Brain microvascular endothelial cell (primary cell): ENCODE measurements at regions not wholly inside any gene's neighbourhood (a gene's known extent, or its start where the extent isn't known, plus 50 kb on each side); places are given as distances from the start of the nearest gene placed in this dataset.

ENCODE experiments used
- DNase-seq: peaks from one replicate; pipeline ENCODE4 v3.0.0-alpha.2; 2020
- H3K27ac ChIP-seq: fragments of 250-450 bp; sonication (Bioruptor Pico); 2 replicates; pipeline ENCODE4 v1.5.1; 2020; ENCODE audit warnings: mild to moderate bottlenecking, moderate library complexity
- H3K27me3 ChIP-seq: fragments of 250-450 bp; sonication (Bioruptor Pico); replicated peaks from 2 replicates; pipeline ENCODE4 v1.5.1; 2020; ENCODE audit warnings: mild to moderate bottlenecking
- H3K36me3 ChIP-seq: fragments of 250-450 bp; sonication (Bioruptor Pico); replicated peaks from 2 replicates; pipeline ENCODE4 v1.5.1; 2020; ENCODE audit warnings: mild to moderate bottlenecking
- H3K4me3 ChIP-seq: 2 replicates; pipeline ENCODE4 v1.5.1; 2011; ENCODE audit warnings: low read depth, mild to moderate bottlenecking, control low read depth, low read length, moderate library complexity
- in situ Hi-C: cut with HindIII; loops from 2 replicates; pipeline ENCODE4 v1.10.0; 2017; ENCODE audit warnings: low sequenced_read_pairs, low pct_ligation_motif_present
- TF ChIP-seq, protein P1 (sequence below): IDR thresholded peaks from 2 replicates; pipeline ENCODE4 v1.5.1; 2011; ENCODE audit warnings: low read depth, mild to moderate bottlenecking, moderate library complexity, low read length, control low read depth, inconsistent platforms; ENCODE audit errors: missing control alignments

DNA sequence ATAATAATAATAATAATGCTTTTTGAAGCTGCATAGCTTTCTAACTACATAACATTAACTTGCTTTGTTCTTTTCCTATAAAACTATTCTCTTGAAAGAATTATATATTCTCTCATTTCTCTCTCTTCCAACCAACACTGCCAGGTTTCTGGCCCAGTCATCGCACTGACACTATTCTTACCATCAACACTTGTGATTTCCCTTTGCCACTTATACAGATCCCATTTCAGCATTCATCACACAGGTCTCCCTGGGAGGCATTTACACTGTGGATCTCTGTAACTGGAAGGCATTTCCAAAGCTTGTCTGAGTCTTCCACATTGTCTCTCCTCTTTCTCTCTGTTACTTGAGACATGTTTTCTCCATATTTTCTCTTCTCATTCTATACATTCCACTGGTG lies 777.8 kb upstream of the ACO1 start:
- TF ChIP-seq, protein P1, sequence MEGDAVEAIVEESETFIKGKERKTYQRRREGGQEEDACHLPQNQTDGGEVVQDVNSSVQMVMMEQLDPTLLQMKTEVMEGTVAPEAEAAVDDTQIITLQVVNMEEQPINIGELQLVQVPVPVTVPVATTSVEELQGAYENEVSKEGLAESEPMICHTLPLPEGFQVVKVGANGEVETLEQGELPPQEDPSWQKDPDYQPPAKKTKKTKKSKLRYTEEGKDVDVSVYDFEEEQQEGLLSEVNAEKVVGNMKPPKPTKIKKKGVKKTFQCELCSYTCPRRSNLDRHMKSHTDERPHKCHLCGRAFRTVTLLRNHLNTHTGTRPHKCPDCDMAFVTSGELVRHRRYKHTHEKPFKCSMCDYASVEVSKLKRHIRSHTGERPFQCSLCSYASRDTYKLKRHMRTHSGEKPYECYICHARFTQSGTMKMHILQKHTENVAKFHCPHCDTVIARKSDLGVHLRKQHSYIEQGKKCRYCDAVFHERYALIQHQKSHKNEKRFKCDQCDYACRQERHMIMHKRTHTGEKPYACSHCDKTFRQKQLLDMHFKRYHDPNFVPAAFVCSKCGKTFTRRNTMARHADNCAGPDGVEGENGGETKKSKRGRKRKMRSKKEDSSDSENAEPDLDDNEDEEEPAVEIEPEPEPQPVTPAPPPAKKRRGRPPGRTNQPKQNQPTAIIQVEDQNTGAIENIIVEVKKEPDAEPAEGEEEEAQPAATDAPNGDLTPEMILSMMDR, result no peak
- no peaks in the 10 kb centered on the region for H3K36me3 ChIP-seq
- no peak overlapping the region for H3K4me3 ChIP-seq
- DNase-seq, result no peak
- no peaks in the 10 kb centered on the region for H3K27me3 ChIP-seq
- H3K27ac ChIP-seq, result no peak overlapping the region
- in situ Hi-C loops, result no loop called here

DNA sequence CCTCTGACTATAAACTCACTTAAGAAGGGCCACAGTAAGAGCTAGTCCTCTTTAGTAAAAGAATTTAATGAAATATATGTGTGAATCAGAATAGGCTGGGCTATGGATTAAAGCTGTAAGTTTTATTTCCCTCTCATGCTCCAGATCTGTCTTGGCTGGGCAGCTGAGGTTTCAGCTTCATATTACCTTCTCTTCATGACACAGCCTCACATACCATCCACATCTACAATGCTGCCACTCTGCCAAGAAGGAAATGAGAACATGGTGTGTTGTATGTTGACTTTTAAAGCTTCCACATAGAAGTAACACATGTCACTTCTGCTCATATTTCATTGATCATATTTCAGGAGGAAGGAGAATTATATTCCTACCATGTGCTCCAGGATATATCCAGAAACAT lies 776.0 kb upstream of the ACO1 start:
- DNase-seq, result peak; percentile 31
- TF ChIP-seq, protein P1, result no peak
- Histone ChIP-seq H3K27ac (no peak overlapping the region), H3K4me3 (no peak overlapping the region), H3K27me3 (no peaks in the 10 kb centered on the region), H3K36me3 (no peaks in the 10 kb centered on the region)
- in situ Hi-C loops, result no loop called here

DNA sequence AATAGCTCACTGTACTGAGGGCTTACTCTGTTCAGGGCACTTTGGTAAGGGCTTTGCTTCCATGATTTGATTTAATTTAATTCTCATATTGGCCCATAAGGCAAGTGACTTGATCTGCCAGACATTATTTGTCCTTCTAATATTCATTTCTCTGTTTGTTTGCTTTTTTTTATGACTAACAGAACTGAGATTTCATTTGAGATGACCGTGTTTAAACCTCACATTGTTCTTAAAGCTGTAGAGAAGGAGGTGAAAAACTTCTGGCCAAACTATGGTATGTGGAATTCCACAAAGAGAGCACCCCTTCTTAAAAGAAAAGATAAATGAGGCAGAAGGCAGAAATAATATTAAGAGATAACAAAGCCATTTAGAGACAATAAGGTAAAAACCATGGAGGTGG lies 775.6 kb upstream of the ACO1 start:
- in situ Hi-C loops, result no loop called here
- Histone ChIP-seq H3K27ac (peak overlapping the region; percentile 6), H3K27me3 (no peaks in the 10 kb centered on the region), H3K36me3 (no peaks in the 10 kb centered on the region), H3K4me3 (no peak overlapping the region)
- TF ChIP-seq, protein P1, result no peak
- no peak for DNase-seq

DNA sequence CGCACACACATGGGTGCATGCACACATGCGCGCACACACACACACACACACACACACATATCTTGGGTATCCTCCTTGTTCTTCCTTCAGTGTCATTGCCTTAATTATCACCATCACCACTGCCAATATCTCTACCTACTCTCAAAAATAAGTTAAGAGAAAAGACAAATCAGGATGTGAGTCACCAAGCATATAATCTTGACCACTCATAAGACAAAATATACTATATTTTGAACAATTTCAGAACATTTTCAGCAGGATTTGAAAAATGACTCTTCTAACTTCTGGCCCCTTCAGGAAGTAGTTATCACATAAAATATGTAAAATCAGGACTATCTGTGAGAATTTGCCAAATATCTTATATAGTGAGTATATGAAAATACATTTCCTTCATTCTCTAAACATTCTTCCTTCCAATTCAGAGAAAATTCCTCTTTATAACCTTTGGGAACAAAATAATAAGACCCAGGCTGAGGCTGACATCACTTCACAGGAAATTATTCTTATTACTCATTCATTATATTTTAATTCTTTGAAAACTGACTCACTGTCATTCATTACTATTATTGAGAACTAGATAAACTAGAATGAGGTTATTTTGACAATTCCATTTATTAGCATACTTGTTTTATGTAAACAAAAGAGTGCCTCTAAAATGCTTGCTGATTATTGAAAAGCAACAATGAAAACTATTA lies 772.0 kb upstream of the ACO1 start:
- DNase-seq, result peak; percentile 27
- Histone ChIP-seq H3K4me3 (no peak overlapping the region), H3K27ac (peak overlapping the region; percentile 65), H3K27me3 (no peaks in the 10 kb centered on the region), H3K36me3 (no peaks in the 10 kb centered on the region)
- in situ Hi-C loops, result no loop called here
- TF ChIP-seq, protein P1, result no peak

DNA sequence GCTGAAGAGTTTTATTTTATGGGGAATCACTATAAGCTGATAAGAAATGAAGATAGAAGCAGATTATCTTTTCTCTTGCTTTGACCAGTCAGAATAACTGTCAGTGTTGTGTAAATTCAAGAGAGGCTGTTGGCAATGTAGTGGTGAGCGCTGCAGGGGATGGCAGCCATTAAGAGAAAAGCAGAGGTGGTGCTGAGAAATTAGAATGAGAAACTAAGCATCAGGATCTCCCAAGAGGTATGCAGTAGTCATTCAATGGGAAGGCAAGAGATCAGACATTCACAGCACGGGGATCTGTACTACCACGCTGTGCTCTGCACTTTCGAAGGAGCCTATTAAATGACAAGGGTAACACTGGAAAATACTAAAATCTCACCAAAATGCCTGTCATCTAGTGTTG lies 768.5 kb upstream of the ACO1 start:
- Histone ChIP-seq H3K36me3 (no peaks in the 10 kb centered on the region), H3K4me3 (no peak overlapping the region), H3K27ac (no peak overlapping the region), H3K27me3 (no peaks in the 10 kb centered on the region)
- no peak for DNase-seq
- in situ Hi-C loops, result no loop called here
- TF ChIP-seq, protein P1, result no peak

DNA sequence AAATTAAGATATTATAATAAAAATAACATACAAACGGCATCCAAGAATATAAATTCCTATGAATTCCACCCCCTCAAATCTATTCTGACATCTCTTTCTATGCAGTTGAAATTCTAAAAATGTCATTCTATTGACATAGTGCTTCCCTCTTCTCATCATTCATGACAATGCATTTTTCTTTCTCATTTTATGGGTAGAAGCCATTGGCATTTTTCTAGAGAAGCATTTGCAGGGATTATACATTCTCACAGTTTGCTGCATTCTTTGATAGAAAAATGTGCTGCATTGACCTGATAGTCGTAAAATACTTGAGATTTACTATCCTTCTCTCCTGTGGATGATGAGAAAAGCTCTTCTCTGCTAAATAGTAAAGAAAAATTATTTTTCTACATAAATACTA lies 760.9 kb upstream of the ACO1 start:
- Histone ChIP-seq H3K36me3 (no peaks in the 10 kb centered on the region), H3K27me3 (no peaks in the 10 kb centered on the region), H3K27ac (no peak overlapping the region), H3K4me3 (no peak overlapping the region)
- TF ChIP-seq, protein P1, result no peak
- no peak for DNase-seq
- in situ Hi-C loops, result no loop called here
